Activated CD8-positive, alpha-beta memory T cell treated with anti-CD3 and anti-CD28 coated beads, Interleukin-2, amount 10 ng/mL, durations not matched to agents 7 days and 5 days (primary cell): ENCODE measurements at regions not wholly inside any gene's neighbourhood (a gene's known extent, or its start where the extent isn't known, plus 50 kb on each side); places are given as distances from the start of the nearest gene placed in this dataset.

Source experiments
- ATAC-seq: fragments of 150-1000 bp; cut with Tn5 transposase; one replicate; pipeline ENCODE4 v1.10.0; 2021; ENCODE audit warnings: moderate library complexity
- CTCF ChIA-PET: fragments of 350-600 bp; sonication (Branson Sonifier 250); formaldehyde crosslinking; loops from one replicate; lab custom pipeline; 2021; ENCODE audit warnings: antibody characterized with exemption; lab: Charles Lee
- DNase-seq: peaks from one replicate; pipeline ENCODE4 v3.0.0-alpha.2; 2020
- H3K27ac Mint-ChIP-seq: one replicate; pipeline ENCODE4 v1.8.0; 2021; ENCODE audit warnings: mild to moderate bottlenecking, mixed read lengths
- H3K27me3 Mint-ChIP-seq: one replicate; pipeline ENCODE4 v1.8.0; 2021; ENCODE audit warnings: mixed read lengths
- H3K36me3 Mint-ChIP-seq: one replicate; pipeline ENCODE4 v1.8.0; 2021; ENCODE audit warnings: mild to moderate bottlenecking, mixed read lengths
- H3K4me1 Mint-ChIP-seq: one replicate; pipeline ENCODE4 v1.8.0; 2021; ENCODE audit warnings: mixed read lengths
- H3K4me3 Mint-ChIP-seq: one replicate; pipeline ENCODE4 v1.8.0; 2021; ENCODE audit warnings: mild to moderate bottlenecking, moderate library complexity, mixed read lengths
- H3K9me3 Mint-ChIP-seq: one replicate; pipeline ENCODE4 v1.8.0; 2022; ENCODE audit warnings: low read depth, mixed read lengths

DNA sequence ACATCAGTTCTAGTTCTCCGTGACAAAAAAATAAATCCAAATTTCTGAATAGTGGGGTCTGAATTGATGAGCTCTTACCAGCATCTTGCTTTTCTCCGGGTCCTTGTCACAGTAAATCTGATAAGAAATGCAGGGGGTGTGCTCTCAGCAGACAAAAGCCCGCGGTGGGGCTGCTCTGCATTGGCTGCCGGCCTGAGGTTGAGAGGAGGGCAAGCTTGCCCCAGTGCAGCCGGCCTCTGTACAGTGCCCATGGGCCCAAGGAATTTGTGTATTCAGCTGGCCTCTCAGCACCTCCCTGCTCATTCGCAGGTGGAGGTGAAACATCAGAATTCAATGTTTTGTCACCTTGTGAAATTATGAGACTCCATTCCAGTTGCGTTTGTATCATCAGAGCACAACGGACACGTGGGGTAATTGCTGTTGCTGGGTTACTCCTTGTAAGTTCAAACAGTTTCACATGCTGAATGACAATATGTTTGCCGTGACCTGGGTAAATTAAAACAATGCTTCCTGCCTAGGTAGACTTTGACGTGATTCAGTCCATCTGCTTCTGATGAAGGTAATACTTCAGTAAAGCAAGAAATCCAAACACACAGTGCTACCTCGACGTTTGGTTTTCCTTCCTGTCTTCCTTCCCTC, 596.4 kb downstream of the MID1IP1 start:
- DNase-seq (no peak), ATAC-seq (no peak)
- Mint-ChIP-seq H3K9me3 (no peaks in the 10 kb centered on the region), H3K4me3 (no peak overlapping the region), H3K27me3 (no peaks in the 10 kb centered on the region), H3K4me1 (no peaks in the 10 kb centered on the region), H3K27ac (no peak overlapping the region), H3K36me3 (no peaks in the 10 kb centered on the region)
- CTCF ChIA-PET, result no interaction called here

DNA sequence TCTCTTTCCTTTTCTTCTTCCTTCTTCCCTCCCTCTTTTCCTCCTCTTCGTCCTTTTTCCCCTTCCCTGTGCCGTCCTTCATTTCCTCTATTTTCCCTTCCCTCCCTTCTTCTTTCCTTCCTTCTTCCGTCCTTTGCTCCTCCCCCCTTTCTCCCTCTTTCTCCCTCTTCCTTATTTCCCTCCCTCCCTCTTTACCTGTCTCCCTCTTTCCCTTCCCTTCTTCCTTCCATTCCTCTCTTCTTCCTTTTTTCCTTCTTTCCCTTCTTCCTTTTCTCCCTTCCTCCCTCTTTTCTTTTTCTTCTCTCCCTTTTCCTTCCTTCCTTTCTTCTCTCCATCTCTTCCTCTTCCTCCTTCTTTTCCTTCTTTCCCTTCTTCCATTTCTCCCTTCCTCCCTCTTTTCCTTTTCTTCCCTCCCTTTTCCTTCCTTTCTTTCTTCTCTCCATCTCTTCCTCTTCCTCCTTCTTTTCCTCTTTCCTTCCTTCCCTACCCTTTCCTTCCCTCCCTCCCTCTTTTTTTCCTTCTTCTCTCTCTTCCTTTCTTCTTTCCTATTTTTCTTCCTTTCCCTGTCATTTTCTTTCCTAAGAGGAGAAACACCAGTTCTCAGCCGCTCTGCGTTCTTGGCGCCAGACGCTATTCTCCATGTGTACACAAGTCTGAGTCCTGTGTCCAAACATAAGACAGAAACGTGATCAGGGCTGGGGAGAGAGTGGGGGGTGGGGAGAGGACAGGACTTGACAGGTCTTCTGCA, 597.1 kb downstream of the MID1IP1 start:
- H3K4me3 Mint-ChIP-seq, result no peak overlapping the region
- H3K36me3 Mint-ChIP-seq, result no peaks in the 10 kb centered on the region
- ATAC-seq (no peak), DNase-seq (no peak)
- no peaks in the 10 kb centered on the region for H3K27me3 Mint-ChIP-seq
- CTCF ChIA-PET, result no interaction called here
- no peaks in the 10 kb centered on the region for H3K9me3 Mint-ChIP-seq
- H3K4me1 Mint-ChIP-seq, result no peaks in the 10 kb centered on the region
- H3K27ac Mint-ChIP-seq, result no peak overlapping the region

- ATAC-seq (no peak), DNase-seq (no peak)
- H3K36me3 Mint-ChIP-seq, result no peaks in the 10 kb centered on the region
- H3K4me3 Mint-ChIP-seq, result no peak overlapping the region
- no peaks in the 10 kb centered on the region for H3K27me3 Mint-ChIP-seq
- no peaks in the 10 kb centered on the region for H3K4me1 Mint-ChIP-seq
- CTCF ChIA-PET, result no interaction called here
- no peaks in the 10 kb centered on the region for H3K9me3 Mint-ChIP-seq
- no peak overlapping the region for H3K27ac Mint-ChIP-seq
Observed at GRCh38 chrX:39398963-39399261, 597.7 kb downstream of the MID1IP1 start.

DNA sequence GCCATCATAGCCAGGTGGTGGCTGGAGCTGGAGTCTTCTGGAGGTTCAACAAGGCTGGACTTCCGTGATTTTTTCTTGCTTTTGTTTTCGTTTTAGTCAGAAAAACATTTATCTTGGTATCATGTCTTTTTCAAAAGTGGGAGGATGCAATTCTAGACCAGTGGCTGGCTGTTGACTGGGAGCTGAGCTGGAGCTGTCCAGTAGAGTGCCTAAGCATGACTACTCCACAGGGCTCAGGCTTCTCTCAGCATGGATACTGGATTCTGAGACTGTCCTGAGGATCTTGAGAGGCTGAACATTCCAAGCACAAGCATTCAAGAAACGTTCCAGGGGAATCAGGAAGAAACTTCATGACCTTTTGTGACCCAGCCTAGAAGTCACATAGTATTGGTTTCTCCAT, 598.1 kb downstream of the MID1IP1 start:
- H3K4me1 Mint-ChIP-seq, result no peaks in the 10 kb centered on the region

DNA sequence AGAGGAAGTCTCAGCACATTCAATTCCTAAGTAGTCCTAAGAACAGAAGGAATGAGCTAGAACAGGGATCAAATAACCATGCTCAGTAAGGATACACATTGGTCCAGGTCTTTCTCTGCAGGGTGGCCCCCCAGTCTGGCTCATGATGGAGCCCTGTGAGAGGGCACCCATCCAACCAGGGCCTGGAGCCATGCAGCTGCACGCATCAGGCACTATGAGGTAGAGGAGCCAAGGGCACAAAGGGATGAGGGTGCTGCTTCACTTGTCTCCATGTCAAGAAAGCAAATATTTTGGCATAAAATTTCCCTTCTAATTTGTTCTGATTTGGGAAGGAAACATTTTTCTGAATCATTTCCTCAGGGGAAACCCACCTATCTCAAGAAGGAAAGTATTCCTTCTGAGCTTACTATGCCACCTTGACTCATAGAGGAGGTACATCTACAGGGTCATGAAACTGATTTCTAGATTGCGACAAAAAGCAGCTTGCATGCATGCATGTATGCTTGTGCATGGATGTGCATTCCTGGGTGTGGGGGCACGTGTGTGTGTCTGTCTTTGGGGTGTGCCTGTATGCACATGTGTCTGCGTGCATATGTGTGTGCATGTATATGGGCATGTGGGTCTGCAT, 600.3 kb downstream of the MID1IP1 start:
- CTCF ChIA-PET, result no interaction called here
- ATAC-seq, result no peak
- Mint-ChIP-seq H3K36me3 (no peaks in the 10 kb centered on the region), H3K9me3 (no peaks in the 10 kb centered on the region), H3K4me1 (no peaks in the 10 kb centered on the region), H3K27me3 (no peaks in the 10 kb centered on the region), H3K27ac (no peak overlapping the region), H3K4me3 (no peak overlapping the region)
- no peak for DNase-seq

More for the DNA sequence above, 598.1 kb downstream of the MID1IP1 start:
- H3K27ac Mint-ChIP-seq, result no peak overlapping the region
- ATAC-seq (no peak), DNase-seq (no peak)
- no peaks in the 10 kb centered on the region for H3K9me3 Mint-ChIP-seq
- CTCF ChIA-PET, result no interaction called here
- H3K27me3 Mint-ChIP-seq, result no peaks in the 10 kb centered on the region
- no peaks in the 10 kb centered on the region for H3K36me3 Mint-ChIP-seq
- H3K4me3 Mint-ChIP-seq, result no peak overlapping the region

DNA sequence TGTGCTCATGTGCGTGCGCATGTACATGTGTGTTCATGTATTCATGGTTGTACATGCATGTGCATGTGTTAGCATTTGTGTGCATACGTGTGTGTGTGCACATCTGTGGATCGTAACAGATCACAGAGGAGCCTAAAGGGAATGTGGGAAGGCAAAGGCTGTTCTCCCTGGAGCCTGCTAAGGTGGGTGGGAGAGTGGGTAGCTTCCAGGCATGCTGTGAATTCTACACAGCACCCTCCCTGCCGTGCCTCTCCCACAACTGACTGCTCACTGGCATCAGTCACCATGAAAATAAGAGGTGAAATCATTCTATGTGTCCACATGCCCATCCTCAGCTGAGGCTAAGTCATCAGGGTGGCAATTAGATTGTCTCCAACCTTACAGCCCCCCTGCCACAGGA, 600.9 kb downstream of the MID1IP1 start:
- Mint-ChIP-seq H3K9me3 (no peaks in the 10 kb centered on the region), H3K27ac (no peak overlapping the region), H3K4me1 (no peaks in the 10 kb centered on the region), H3K4me3 (no peak overlapping the region), H3K27me3 (no peaks in the 10 kb centered on the region), H3K36me3 (no peaks in the 10 kb centered on the region)
- DNase-seq (no peak), ATAC-seq (no peak)
- CTCF ChIA-PET, result no interaction called here

- H3K36me3 Mint-ChIP-seq, result no peaks in the 10 kb centered on the region
- CTCF ChIA-PET, result no interaction called here
- H3K4me1 Mint-ChIP-seq, result no peaks in the 10 kb centered on the region
- H3K4me3 Mint-ChIP-seq, result no peak overlapping the region
- no peak overlapping the region for H3K27ac Mint-ChIP-seq
- H3K9me3 Mint-ChIP-seq, result no peaks in the 10 kb centered on the region
- no peaks in the 10 kb centered on the region for H3K27me3 Mint-ChIP-seq
- ATAC-seq (no peak), DNase-seq (no peak)
Observed at GRCh38 chrX:39406799-39407198, 605.5 kb downstream of the MID1IP1 start.

DNA sequence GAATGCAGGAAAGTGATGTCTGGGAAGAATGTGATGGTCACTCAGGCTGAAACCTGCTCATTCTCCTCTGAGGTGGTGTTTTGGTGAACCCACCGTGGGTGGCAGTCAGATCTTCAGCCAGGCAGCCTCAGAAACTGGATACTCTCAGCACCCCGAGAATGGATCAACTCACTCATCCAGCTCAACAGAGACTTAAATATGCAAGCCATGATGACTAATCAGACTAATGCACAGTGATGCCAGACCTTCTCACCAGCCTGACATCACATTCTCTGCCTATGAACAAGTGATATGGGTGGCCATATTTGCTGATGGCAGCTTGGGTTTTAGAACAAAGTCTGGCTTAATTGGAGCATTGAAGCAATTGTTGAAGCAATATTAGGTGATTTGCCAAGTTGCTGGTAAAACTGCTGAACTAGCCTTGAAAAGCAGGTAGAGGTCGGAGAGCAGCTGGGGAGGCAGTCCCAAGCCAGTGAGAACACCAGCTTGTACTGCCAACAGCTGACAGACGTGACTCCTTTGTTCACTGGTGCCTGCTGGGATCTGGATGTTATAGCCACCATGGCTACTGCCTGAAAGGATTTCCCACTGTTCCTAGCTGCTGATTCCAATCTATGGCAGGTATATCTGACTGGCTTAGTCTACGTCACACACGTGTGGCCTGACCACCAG, 608.1 kb downstream of the MID1IP1 start:
- Mint-ChIP-seq H3K9me3 (no peaks in the 10 kb centered on the region), H3K27ac (no peak overlapping the region), H3K4me3 (no peak overlapping the region), H3K4me1 (no peaks in the 10 kb centered on the region), H3K36me3 (no peaks in the 10 kb centered on the region), H3K27me3 (no peaks in the 10 kb centered on the region)
- CTCF ChIA-PET, result interaction anchor here (0.6 kb wide), 1 partner anchor 781 kb away, joined by 3 read pairs; no protein-coding TSS in a partner anchor
- ATAC-seq, result no peak
- DNase-seq, result no peak

- H3K4me3 Mint-ChIP-seq, result no peak overlapping the region
- no peaks in the 10 kb centered on the region for H3K36me3 Mint-ChIP-seq
- H3K9me3 Mint-ChIP-seq, result no peaks in the 10 kb centered on the region
- no peak overlapping the region for H3K27ac Mint-ChIP-seq
- CTCF ChIA-PET, result no interaction called here
- ATAC-seq, result no peak
- peaks cover 3% of the 10 kb centered on the region for H3K4me1 Mint-ChIP-seq
- no peak for DNase-seq
- no peaks in the 10 kb centered on the region for H3K27me3 Mint-ChIP-seq
Observed at GRCh38 chrX:39414290-39414854, 613.1 kb downstream of the MID1IP1 start.

DNA sequence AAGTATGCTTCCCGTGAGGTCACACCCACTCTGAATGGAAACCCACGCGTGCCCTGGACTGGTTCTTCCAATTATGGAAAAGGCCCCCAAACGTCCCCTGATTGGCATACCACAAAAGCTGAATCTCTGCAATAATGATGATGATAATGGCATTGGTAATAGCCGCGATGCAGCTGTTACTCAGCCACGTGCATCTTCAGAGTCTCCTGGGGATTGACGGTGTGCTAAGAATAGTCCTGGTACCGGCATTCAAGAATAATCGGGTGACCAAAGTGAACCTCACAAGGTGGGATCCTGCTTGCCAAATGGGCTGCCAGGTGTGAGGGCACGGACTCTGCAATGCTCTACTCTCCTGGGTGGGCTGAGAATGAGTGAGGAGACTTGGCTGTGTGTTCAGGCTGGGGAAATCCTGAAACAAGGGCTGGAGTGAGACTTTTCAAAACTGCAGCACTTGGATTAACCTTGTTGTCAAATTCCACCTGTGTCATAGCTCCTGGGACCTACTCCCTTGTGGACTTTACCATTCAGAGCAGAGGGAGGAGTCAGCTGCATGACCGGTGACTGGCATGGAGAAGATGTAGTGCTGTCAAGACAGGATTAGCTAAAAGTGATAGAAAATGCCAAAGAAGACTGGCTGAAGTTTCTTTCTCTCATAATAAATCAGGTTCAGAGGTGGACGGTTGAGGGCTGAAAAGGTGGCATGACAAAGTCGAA, 615.4 kb downstream of the MID1IP1 start:
- Mint-ChIP-seq H3K4me3 (no peak overlapping the region), H3K36me3 (no peaks in the 10 kb centered on the region), H3K9me3 (no peaks in the 10 kb centered on the region), H3K27ac (no peak overlapping the region), H3K27me3 (no peaks in the 10 kb centered on the region), H3K4me1 (peaks cover 3% of the 10 kb centered on the region)
- DNase-seq, result no peak
- ATAC-seq, result no peak
- CTCF ChIA-PET, result no interaction called here

GRCh38 chrX:39418254-39418704, 617.0 kb downstream of the MID1IP1 start:
- H3K27me3 Mint-ChIP-seq, result no peaks in the 10 kb centered on the region
- H3K27ac Mint-ChIP-seq, result no peak overlapping the region
- ATAC-seq (no peak), DNase-seq (no peak)
- CTCF ChIA-PET, result no interaction called here
- no peak overlapping the region for H3K4me3 Mint-ChIP-seq
- no peaks in the 10 kb centered on the region for H3K9me3 Mint-ChIP-seq
- H3K4me1 Mint-ChIP-seq, result peaks cover 3% of the 10 kb centered on the region
- peaks cover 2% of the 10 kb centered on the region for H3K36me3 Mint-ChIP-seq

DNA sequence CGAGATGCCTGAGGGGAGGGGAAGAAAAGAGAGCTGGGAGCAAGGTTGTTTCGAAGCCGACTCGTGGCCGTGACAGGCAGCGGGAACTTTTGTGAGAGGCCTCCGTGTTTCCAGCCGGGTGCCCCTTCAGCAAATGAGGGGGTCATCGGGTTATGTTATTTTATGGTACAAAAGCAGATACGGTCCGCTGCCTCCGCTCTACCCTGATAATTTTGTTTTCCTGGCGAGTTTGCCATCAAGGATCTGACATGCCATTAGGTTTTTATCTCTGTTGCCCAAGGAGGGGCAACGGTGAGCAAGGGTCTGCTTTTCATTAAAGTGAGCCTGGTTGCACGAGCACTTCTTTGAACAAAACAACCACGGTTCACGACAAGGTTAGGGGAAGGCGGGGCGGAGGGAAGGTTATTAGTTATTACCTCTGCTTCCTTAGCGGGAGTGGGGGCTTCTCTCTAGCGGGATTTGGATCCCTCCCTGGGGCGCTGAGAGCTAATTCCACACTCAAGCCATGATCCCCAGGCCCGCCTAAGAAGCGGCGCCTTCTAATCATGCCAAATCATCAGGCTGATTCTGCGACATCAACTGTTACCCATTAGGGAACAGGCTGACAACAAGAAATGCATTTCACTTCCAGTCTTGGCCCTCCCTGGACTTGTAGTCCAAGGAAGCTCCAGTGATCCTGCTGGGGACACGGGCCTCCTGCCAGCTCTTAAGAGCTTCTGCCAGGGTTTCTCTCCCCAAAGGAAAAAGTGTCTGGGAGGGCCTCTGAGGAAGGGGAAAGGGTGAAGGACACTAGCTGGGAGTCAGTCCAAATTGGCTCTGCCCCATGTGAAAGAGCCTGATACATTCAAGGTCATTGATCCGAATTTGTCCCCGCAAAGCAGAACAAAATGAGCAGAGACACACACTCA, 617.7 kb downstream of the MID1IP1 start:
- Mint-ChIP-seq H3K27ac (no peak overlapping the region), H3K4me3 (no peak overlapping the region), H3K9me3 (no peaks in the 10 kb centered on the region), H3K36me3 (peaks cover 2% of the 10 kb centered on the region), H3K27me3 (no peaks in the 10 kb centered on the region), H3K4me1 (peaks cover 3% of the 10 kb centered on the region)
- CTCF ChIA-PET, result no interaction called here
- DNase-seq, result no peak
- ATAC-seq, result no peak
